HPDE6-E6E7 (cell line): ENCODE measurements at regions not wholly inside any gene's neighbourhood (a gene's known extent, or its start where the extent isn't known, plus 50 kb on each side); places are given as distances from the start of the nearest gene placed in this dataset.

ENCODE experiments used
- DNase-seq: peaks from one replicate; pipeline ENCODE4 v3.0.0; 2011; ENCODE audit warnings: missing footprints; ENCODE audit errors: extremely low spot score

GRCh38 chr14:98741523-98741922 lies 530.5 kb downstream of the BCL11B start:
- DNase-seq = no peak

- no peak for DNase-seq
Measured at GRCh38 chr14:98742001-98742400, 530.0 kb downstream of the BCL11B start.

GRCh38 chr14:98743536-98743935 lies 528.5 kb downstream of the BCL11B start:
- DNase-seq = no peak

- no peak for DNase-seq
Measured at GRCh38 chr14:98748966-98749365, 523.0 kb downstream of the BCL11B start.

GRCh38 chr14:98751110-98751509 lies 520.9 kb downstream of the BCL11B start:
- no peak for DNase-seq

GRCh38 chr14:98752660-98753059 lies 519.3 kb downstream of the BCL11B start:
- DNase-seq = no peak

DNA sequence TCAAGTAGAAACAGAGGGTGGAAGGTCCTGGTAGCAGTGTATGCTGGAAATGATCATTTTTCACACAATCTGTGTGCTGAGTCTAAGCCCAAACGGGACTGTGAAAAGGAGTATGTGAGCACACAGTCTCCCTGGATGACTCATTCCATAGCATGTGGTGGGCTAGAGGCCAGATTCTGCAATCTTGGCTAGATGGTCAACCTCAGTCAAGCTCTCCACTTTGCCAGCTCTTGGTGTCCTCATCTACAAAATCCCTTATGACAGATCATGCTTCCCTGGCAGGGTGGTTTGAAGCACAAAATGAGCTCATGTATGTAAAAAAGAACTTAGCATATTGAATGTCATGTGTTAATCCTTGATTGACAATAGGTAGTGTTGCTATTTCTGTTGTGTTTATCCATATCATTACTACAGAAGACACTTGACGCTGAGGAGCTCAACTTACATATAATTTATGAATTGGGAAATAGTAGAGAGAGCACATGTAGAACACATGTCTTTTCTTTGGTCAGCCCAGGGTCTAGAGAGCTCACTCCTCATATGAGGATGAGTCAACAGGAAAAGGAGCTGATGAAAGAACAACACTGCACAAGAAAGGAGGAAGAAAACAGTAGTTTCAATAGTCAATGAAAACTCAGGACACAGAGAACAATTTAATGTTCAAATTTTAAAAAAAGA lies 517.5 kb downstream of the BCL11B start:
- no peak for DNase-seq

GRCh38 chr14:98756749-98757148 lies 515.2 kb downstream of the BCL11B start:
- DNase-seq = no peak

- no peak for DNase-seq
Measured at GRCh38 chr14:98758440-98758839, 513.6 kb downstream of the BCL11B start.

GRCh38 chr14:98761993-98762392 lies 510.0 kb downstream of the BCL11B start:
- DNase-seq = no peak

GRCh38 chr14:98766818-98767217 lies 505.2 kb downstream of the BCL11B start:
- no peak for DNase-seq

DNA sequence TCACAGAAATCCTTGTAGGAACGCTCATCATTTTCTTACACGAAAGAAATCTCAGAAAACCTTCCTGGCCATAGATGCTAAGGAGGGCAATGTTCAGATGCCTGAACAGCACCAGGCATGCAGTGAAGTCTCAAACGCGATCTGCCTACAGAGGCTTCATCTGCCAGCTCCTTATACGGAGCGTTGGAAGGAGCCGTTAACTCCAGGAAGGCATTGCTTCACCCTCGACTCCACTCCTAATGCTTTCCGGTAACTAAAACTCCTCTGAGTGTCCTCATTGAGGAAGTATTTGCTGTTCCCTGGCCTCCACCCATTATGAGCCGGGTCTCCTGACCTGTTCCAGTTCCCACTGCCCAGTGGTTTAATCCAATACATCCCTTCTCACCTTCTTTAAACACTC lies 502.7 kb downstream of the BCL11B start:
- no peak for DNase-seq

DNA sequence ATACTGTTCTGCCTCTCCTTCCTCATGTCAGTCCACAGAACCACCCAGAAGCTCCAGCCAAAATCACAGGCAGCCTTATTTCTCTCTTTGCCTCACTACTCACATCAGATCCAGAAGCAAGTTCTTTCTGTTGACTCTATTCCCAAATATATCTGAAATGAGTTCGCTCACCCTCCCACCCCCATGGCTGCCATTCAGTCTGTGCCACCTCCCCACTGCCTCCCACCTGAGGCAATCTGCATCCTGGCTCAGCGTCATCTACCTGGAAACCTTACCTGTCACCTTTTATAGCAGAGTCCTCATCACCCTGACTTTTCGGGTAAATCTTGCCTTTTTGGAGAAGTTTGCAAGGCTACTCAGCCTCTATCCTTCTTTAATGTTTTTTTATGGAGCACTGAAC lies 501.8 kb downstream of the BCL11B start:
- no peak for DNase-seq

GRCh38 chr14:98773814-98774213 lies 498.2 kb downstream of the BCL11B start:
- no peak for DNase-seq

- no peak for DNase-seq
Measured at GRCh38 chr14:98775892-98776291, 496.1 kb downstream of the BCL11B start.

GRCh38 chr14:98782062-98782461 lies 489.9 kb downstream of the BCL11B start:
- no peak for DNase-seq

GRCh38 chr14:98785578-98785977 lies 486.4 kb downstream of the BCL11B start:
- DNase-seq = no peak

- DNase-seq = no peak
Measured at GRCh38 chr14:98786456-98786855, 485.5 kb downstream of the BCL11B start.

DNA sequence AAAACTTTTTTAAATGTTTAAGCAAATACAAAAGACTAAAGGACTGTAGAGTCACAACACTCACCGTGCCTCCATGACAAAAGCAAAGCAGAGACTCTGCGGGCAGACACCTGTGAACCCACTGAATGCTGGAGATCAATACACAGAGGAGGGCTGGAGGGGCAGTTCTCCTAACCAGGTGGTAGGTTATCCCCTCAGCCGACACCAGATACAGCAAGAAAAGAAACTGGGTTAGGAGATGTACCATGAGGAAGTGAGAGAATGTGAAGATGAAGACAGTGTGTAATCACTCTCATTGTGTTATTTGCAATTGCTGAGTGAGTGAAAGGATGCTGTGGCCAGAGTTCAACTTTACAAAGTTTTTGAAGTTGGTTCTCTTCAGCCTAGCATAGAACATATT lies 480.3 kb downstream of the BCL11B start:
- DNase-seq = no peak

DNA sequence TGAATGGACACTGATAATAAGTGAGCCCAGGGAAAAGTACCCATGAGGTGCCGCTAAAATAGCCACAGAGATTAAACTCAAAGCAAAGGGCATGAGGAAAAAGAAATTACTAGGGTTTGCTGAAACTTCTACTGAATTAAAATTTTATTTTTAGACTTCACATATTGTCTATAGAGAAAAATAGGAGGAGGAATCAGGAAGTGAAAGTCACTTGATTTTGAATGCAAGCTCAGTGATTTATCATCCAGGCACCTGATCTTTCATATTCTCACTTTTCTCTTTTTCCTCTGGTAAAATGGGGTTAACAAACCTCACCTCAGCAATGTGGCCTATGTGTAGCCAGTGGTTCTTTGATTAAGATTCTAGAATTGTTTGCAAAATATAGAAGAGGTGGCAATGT lies 479.8 kb downstream of the BCL11B start:
- no peak for DNase-seq

DNA sequence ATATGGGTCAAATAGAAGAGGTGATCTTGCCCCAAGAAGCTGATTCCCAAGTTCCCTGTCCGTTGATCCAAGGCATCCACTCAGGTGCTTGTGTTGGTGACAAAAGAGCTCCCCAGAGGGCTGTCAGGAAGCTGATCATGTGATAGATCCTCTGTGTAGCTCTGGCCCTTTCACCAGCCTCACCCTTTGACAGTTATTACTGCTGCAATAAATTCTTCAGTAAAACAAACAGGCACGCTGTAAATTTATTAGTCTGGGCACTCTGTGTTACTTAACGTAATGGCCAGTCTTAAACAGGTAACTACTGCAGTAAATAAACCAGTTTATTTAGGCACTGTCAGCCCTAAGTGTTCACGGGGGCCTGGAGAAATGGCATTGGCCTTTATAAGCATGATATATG lies 473.9 kb downstream of the BCL11B start:
- DNase-seq = no peak

DNA sequence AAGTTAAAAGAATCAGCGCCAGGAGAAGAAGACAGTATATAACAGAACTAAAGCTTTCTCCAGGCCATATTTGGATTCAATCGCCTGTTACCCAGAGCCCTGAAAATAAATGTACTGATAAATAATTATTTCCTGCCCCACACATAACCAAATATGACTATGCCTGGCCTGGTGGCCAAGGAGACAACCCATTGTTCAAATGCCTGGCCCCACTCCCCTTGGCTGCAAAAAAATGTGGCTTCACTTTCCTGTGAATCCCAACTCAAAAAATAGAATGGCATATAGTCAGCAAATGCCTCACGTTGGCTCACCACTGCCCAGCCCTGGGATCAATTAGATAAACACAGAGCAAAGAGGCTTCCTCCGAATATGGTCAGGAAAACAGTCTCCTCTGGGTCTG lies 472.1 kb downstream of the BCL11B start:
- DNase-seq = no peak

- DNase-seq = no peak
Measured at GRCh38 chr14:98802044-98802443, 470.0 kb downstream of the BCL11B start.

DNA sequence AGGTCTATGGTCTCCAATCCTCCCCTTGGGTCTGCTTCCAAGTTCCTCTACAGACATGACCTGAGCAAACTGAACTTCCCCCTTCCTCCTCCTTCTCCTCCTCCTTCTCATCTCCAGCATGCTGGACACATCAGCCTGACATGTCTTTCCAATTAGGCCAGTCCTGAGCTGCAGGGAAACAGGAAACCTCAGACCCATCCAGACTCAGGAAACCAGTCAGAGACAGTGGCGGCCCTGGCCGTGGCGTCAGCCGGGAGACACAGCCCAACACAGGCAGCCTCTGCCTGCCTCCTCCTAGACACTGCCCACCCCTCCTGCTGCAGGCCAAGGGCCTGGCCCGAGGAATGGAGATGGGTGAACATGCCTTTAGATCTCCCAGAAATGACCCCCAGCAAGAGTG lies 468.8 kb downstream of the BCL11B start:
- DNase-seq = no peak
